Activated naive CD8-positive, alpha-beta T cell treated with anti-CD3 and anti-CD28 coated beads for 36 hours (primary cell): ENCODE measurements at regions not wholly inside any gene's neighbourhood (a gene's known extent, or its start where the extent isn't known, plus 50 kb on each side); places are given as distances from the start of the nearest gene placed in this dataset.
"Not testable (repeated sequence)": the region's sequence is repeated elsewhere in the genome, so short reads cannot be mapped to it uniquely, and the experiment has no call there.

ENCODE experiments used
- DNase-seq: peaks from one replicate; pipeline ENCODE4 v3.0.0; 2021
- H3K27ac Mint-ChIP-seq: one replicate; pipeline ENCODE4 v1.8.0; 2022; ENCODE audit warnings: mild to moderate bottlenecking, moderate library complexity, mixed read lengths
- H3K27me3 Mint-ChIP-seq: one replicate; pipeline ENCODE4 v1.8.0; 2022; ENCODE audit warnings: mild to moderate bottlenecking, mixed read lengths
- H3K36me3 Mint-ChIP-seq: one replicate; pipeline ENCODE4 v1.8.0; 2021; ENCODE audit warnings: mild to moderate bottlenecking, mixed read lengths
- H3K4me1 Mint-ChIP-seq: one replicate; pipeline ENCODE4 v1.8.0; 2021; ENCODE audit warnings: mixed read lengths
- H3K4me3 Mint-ChIP-seq: one replicate; pipeline ENCODE4 v1.8.0; 2022; ENCODE audit warnings: mild to moderate bottlenecking, moderate library complexity, mixed read lengths
- H3K9me3 Mint-ChIP-seq: one replicate; pipeline ENCODE4 v1.8.0; 2022; ENCODE audit warnings: mixed read lengths

- Mint-ChIP-seq H3K27me3 (no peaks in the 10 kb centered on the region), H3K27ac (no peak overlapping the region), H3K36me3 (no peaks in the 10 kb centered on the region), H3K9me3 (no peaks in the 10 kb centered on the region), H3K4me3 (no peak overlapping the region), H3K4me1 (no peaks in the 10 kb centered on the region)
- DNase-seq, result no peak
Observed at GRCh38 chrX:44785652-44786051, 58.2 kb upstream of the DUSP21 start.

- no peaks in the 10 kb centered on the region for H3K4me1 Mint-ChIP-seq
- H3K4me3 Mint-ChIP-seq, result no peak overlapping the region
- no peaks in the 10 kb centered on the region for H3K36me3 Mint-ChIP-seq
- no peaks in the 10 kb centered on the region for H3K9me3 Mint-ChIP-seq
- no peak overlapping the region for H3K27ac Mint-ChIP-seq
- no peaks in the 10 kb centered on the region for H3K27me3 Mint-ChIP-seq
- DNase-seq, result no peak
Observed at GRCh38 chrX:44784241-44784640, 59.6 kb upstream of the DUSP21 start.

GRCh38 chrX:44778254-44778653 lies 65.6 kb upstream of the DUSP21 start:
- H3K4me3 Mint-ChIP-seq, result no peak overlapping the region
- no peaks in the 10 kb centered on the region for H3K27me3 Mint-ChIP-seq
- DNase-seq, result no peak
- no peak overlapping the region for H3K27ac Mint-ChIP-seq
- H3K9me3 Mint-ChIP-seq, result no peaks in the 10 kb centered on the region
- H3K4me1 Mint-ChIP-seq, result no peaks in the 10 kb centered on the region
- no peaks in the 10 kb centered on the region for H3K36me3 Mint-ChIP-seq

- Mint-ChIP-seq H3K9me3 (no peaks in the 10 kb centered on the region), H3K4me1 (no peaks in the 10 kb centered on the region), H3K27me3 (no peaks in the 10 kb centered on the region), H3K36me3 (no peaks in the 10 kb centered on the region), H3K4me3 (no peak overlapping the region), H3K27ac (no peak overlapping the region)
- no peak for DNase-seq
Observed at GRCh38 chrX:44775726-44776125, 68.1 kb upstream of the DUSP21 start.

GRCh38 chrX:44774066-44774465 lies 69.8 kb upstream of the DUSP21 start:
- H3K9me3 Mint-ChIP-seq, H3K4me1 Mint-ChIP-seq, DNase-seq, H3K4me3 Mint-ChIP-seq, H3K36me3 Mint-ChIP-seq, H3K27me3 Mint-ChIP-seq, H3K27ac Mint-ChIP-seq: not testable (repeated sequence)

GRCh38 chrX:44770121-44770520 lies 73.7 kb upstream of the DUSP21 start:
- Mint-ChIP-seq H3K27ac (no peak overlapping the region), H3K36me3 (peaks cover 1% of the 10 kb centered on the region), H3K27me3 (no peaks in the 10 kb centered on the region), H3K9me3 (peaks cover 2% of the 10 kb centered on the region), H3K4me1 (no peaks in the 10 kb centered on the region), H3K4me3 (no peak overlapping the region)
- no peak for DNase-seq

- H3K27ac Mint-ChIP-seq, result no peak overlapping the region
- no peaks in the 10 kb centered on the region for H3K4me1 Mint-ChIP-seq
- no peak for DNase-seq
- no peaks in the 10 kb centered on the region for H3K27me3 Mint-ChIP-seq
- peaks cover 2% of the 10 kb centered on the region for H3K9me3 Mint-ChIP-seq
- no peak overlapping the region for H3K4me3 Mint-ChIP-seq
- peaks cover 1% of the 10 kb centered on the region for H3K36me3 Mint-ChIP-seq
Observed at GRCh38 chrX:44767308-44767707, 76.5 kb upstream of the DUSP21 start.

GRCh38 chrX:44765556-44765955 lies 78.3 kb upstream of the DUSP21 start:
- DNase-seq, result no peak
- Mint-ChIP-seq H3K4me1 (no peaks in the 10 kb centered on the region), H3K9me3 (peaks cover 2% of the 10 kb centered on the region), H3K27me3 (no peaks in the 10 kb centered on the region), H3K36me3 (peaks cover 1% of the 10 kb centered on the region), H3K27ac (no peak overlapping the region), H3K4me3 (no peak overlapping the region)

GRCh38 chrX:44747969-44748368 lies 95.9 kb upstream of the DUSP21 start:
- no peak for DNase-seq
- Mint-ChIP-seq H3K27me3 (no peaks in the 10 kb centered on the region), H3K4me3 (no peak overlapping the region), H3K9me3 (no peaks in the 10 kb centered on the region), H3K27ac (no peak overlapping the region), H3K4me1 (peaks cover 2% of the 10 kb centered on the region), H3K36me3 (no peaks in the 10 kb centered on the region)

- Mint-ChIP-seq H3K36me3 (no peaks in the 10 kb centered on the region), H3K27ac (no peak overlapping the region), H3K9me3 (no peaks in the 10 kb centered on the region), H3K4me3 (no peak overlapping the region), H3K27me3 (no peaks in the 10 kb centered on the region), H3K4me1 (peaks cover 2% of the 10 kb centered on the region)
- DNase-seq, result no peak
Observed at GRCh38 chrX:44747317-44747716, 96.5 kb upstream of the DUSP21 start.

- no peak for DNase-seq
- no peak overlapping the region for H3K4me3 Mint-ChIP-seq
Observed at GRCh38 chrX:44744799-44745198, 99.0 kb upstream of the DUSP21 start.

GRCh38 chrX:44742480-44743155 lies 101.2 kb upstream of the DUSP21 start:
- Mint-ChIP-seq H3K4me1 (peaks cover 2% of the 10 kb centered on the region), H3K36me3 (no peaks in the 10 kb centered on the region), H3K9me3 (peaks cover 2% of the 10 kb centered on the region), H3K27ac (no peak overlapping the region), H3K4me3 (no peak overlapping the region), H3K27me3 (no peaks in the 10 kb centered on the region)
- no peak for DNase-seq

More at GRCh38 chrX:44744799-44745198, 99.0 kb upstream of the DUSP21 start:
- peaks cover 2% of the 10 kb centered on the region for H3K4me1 Mint-ChIP-seq
- no peaks in the 10 kb centered on the region for H3K27me3 Mint-ChIP-seq
- H3K27ac Mint-ChIP-seq, result no peak overlapping the region
- no peaks in the 10 kb centered on the region for H3K36me3 Mint-ChIP-seq
- H3K9me3 Mint-ChIP-seq, result no peaks in the 10 kb centered on the region

GRCh38 chrX:44741859-44742258 lies 102.0 kb upstream of the DUSP21 start:
- not testable (repeated sequence) for H3K4me3 Mint-ChIP-seq, DNase-seq, H3K4me1 Mint-ChIP-seq, H3K36me3 Mint-ChIP-seq, H3K9me3 Mint-ChIP-seq, H3K27ac Mint-ChIP-seq, H3K27me3 Mint-ChIP-seq

- DNase-seq, H3K4me1 Mint-ChIP-seq, H3K4me3 Mint-ChIP-seq, H3K27me3 Mint-ChIP-seq, H3K36me3 Mint-ChIP-seq, H3K9me3 Mint-ChIP-seq, H3K27ac Mint-ChIP-seq: not testable (repeated sequence)
Observed at GRCh38 chrX:44741458-44741857, 102.4 kb upstream of the DUSP21 start.

GRCh38 chrX:44735498-44735897 lies 108.3 kb upstream of the DUSP21 start:
- Mint-ChIP-seq H3K4me3 (no peak overlapping the region), H3K4me1 (no peaks in the 10 kb centered on the region), H3K27me3 (no peaks in the 10 kb centered on the region), H3K36me3 (no peaks in the 10 kb centered on the region), H3K9me3 (peaks cover 2% of the 10 kb centered on the region), H3K27ac (no peak overlapping the region)
- DNase-seq, result no peak

- Mint-ChIP-seq H3K4me1 (no peaks in the 10 kb centered on the region), H3K27ac (no peak overlapping the region), H3K4me3 (no peak overlapping the region), H3K9me3 (peaks cover under 1% of the 10 kb centered on the region), H3K36me3 (no peaks in the 10 kb centered on the region), H3K27me3 (no peaks in the 10 kb centered on the region)
- DNase-seq, result no peak
Observed at GRCh38 chrX:44733931-44734330, 109.9 kb upstream of the DUSP21 start.
